HepG2 (cell line): ENCODE measurements at regions not wholly inside any gene's neighbourhood (a gene's known extent, or its start where the extent isn't known, plus 50 kb on each side); places are given as distances from the start of the nearest gene placed in this dataset.

Experiments
- CTCF ChIP-seq: sonication (generic); formaldehyde crosslinking; IDR thresholded peaks from 2 replicates; pipeline ENCODE4 v1.5.0; 2020; ENCODE audit warnings: mild to moderate bottlenecking, missing genetic modification reagents, moderate library complexity
- EZH2 ChIP-seq: conservative IDR thresholded peaks from 2 replicates; pipeline ENCODE4 v1.6.1; 2012; ENCODE audit warnings: mild to moderate bottlenecking, low read depth, low read length, moderate library complexity
- HIVEP1 ChIP-seq: sonication (generic); formaldehyde crosslinking; IDR thresholded peaks from 2 replicates; pipeline ENCODE4 v1.4.0; 2020; ENCODE audit warnings: mild to moderate bottlenecking, missing genetic modification reagents
- HMG20A ChIP-seq: IDR thresholded peaks from 2 replicates; pipeline ENCODE4 v1.6.1; 2016; ENCODE audit warnings: borderline replicate concordance
- IRF9 ChIP-seq: sonication (generic); formaldehyde crosslinking; IDR thresholded peaks from 2 replicates; pipeline ENCODE4 v1.8.0; 2022; ENCODE audit warnings: missing genetic modification reagents, mild to moderate bottlenecking, borderline replicate concordance
- NBN ChIP-seq: fragments of 450-650 bp; conservative IDR thresholded peaks from 2 replicates; pipeline ENCODE4 v1.6.1; 2017
- POLR2AphosphoS2 ChIP-seq: IDR thresholded peaks from 2 replicates; pipeline ENCODE4 v1.6.1; 2011; ENCODE audit warnings: low read depth, low read length, improper control_type of control experiment
- POLR2AphosphoS5 ChIP-seq: IDR thresholded peaks from 2 replicates; pipeline ENCODE4 v1.6.1; 2012; ENCODE audit warnings: low read depth, low read length
- PRPF4 ChIP-seq: fragments of 200-400 bp; formaldehyde crosslinking; IDR thresholded peaks from 2 replicates; pipeline ENCODE4 v1.6.1; 2016; ENCODE audit warnings: low read length, low read depth; ENCODE audit not compliant: poor library complexity, severe bottlenecking
- TARDBP ChIP-seq: sonication (generic); formaldehyde crosslinking; IDR thresholded peaks from 2 replicates; pipeline ENCODE4 v1.8.0; 2022; ENCODE audit warnings: mild to moderate bottlenecking, missing genetic modification reagents
- ZNF253 ChIP-seq: sonication (generic); formaldehyde crosslinking; IDR thresholded peaks from 2 replicates; pipeline ENCODE4 v1.8.0; 2022; ENCODE audit warnings: mild to moderate bottlenecking, missing genetic modification reagents, borderline replicate concordance
- ZNF296 ChIP-seq: sonication (generic); formaldehyde crosslinking; conservative IDR thresholded peaks from 2 replicates; pipeline ENCODE4 v1.5.0; 2020; ENCODE audit warnings: mild to moderate bottlenecking, missing genetic modification reagents
- ZNF746 ChIP-seq: sonication (generic); formaldehyde crosslinking; IDR thresholded peaks from 2 replicates; pipeline ENCODE4 v1.8.0; 2022; ENCODE audit warnings: mild to moderate bottlenecking, missing genetic modification reagents
- ZNF782 ChIP-seq: sonication (generic); formaldehyde crosslinking; IDR thresholded peaks from 2 replicates; pipeline ENCODE4 v1.4.0; 2020; ENCODE audit warnings: missing genetic modification reagents, mild to moderate bottlenecking, borderline replicate concordance

GRCh38 chr22:27278946-27279345 is 522.6 kb downstream of the MN1 start:
- no peak for TF ChIP-seq ZNF296 (CRISPR knock-in tag)
- TF ChIP-seq IRF9, result no peak
- no peak for TF ChIP-seq ZNF782 (CRISPR knock-in tag)
- no peak for TF ChIP-seq ZNF253 (CRISPR knock-in tag)
- no peak for TF ChIP-seq HMG20A (CRISPR knock-in tag)
- no peak for TF ChIP-seq ZNF746
- TF ChIP-seq POLR2AphosphoS2, result no peak
- no peak for TF ChIP-seq EZH2
- TF ChIP-seq CTCF (CRISPR knock-in tag), result no peak
- no peak for TF ChIP-seq TARDBP (CRISPR knock-in tag)
- no peak for TF ChIP-seq NBN
- no peak for TF ChIP-seq POLR2AphosphoS5
- TF ChIP-seq HIVEP1 (CRISPR knock-in tag), result no peak
- no peak for TF ChIP-seq PRPF4
